ENCODE measurements at regions not wholly inside any gene's neighbourhood (a gene's known extent, or its start where the extent isn't known, plus 50 kb on each side); places are given as distances from the start of the nearest gene placed in this dataset.

- no peak overlapping the region for H2AFZ ChIP-seq (ENCODE audit: low read depth, low read length)
- no peak overlapping the region for H3K27ac ChIP-seq (ENCODE audit: extremely low read depth, low read depth, low read length)
- H3K9me1 ChIP-seq (ENCODE audit: control insufficient read depth, insufficient read depth, low read length) = no peaks in the 10 kb centered on the region
- ATAC-seq (no peak), DNase-seq (ENCODE audit: extremely low read depth in 1 of 4, low spot score in 3 of 4) (peak in 1 of 4 experiments; percentile 28), FAIRE-seq (peak; percentile 56)
- H3K4me1 ChIP-seq (replicated peaks in 1 of 2; ENCODE audit: control insufficient read depth in 2 of 2, insufficient read depth in 2 of 2, low read length in 2 of 2) = peaks cover 3 to 11% of the 10 kb centered on the region in 2 experiments; a peak in 4 of 5 replicates
- intact Hi-C loops (cut with micrococcal nuclease) (no loop called here), in situ Hi-C loops (cut with MboI) (no loop called here)
- H3K4me3 ChIP-seq = no peak overlapping the region
- WGBS (ENCODE audit: insufficient coverage, low coverage, missing lambda C conversion rate) = 6% methylated on average over 5 of the region's 5 CpGs
- no peak overlapping the region for H3K4me2 ChIP-seq (ENCODE audit: insufficient read depth, low read length)
- H3K9ac ChIP-seq (ENCODE audit: insufficient read depth in 1 of 2, low read depth in 2 of 2, low read length in 2 of 2) = no peak overlapping the region; a peak in 1 of 4 replicates
- H3K36me3 ChIP-seq (ENCODE audit: control insufficient read depth, insufficient read depth, low read length) = no peaks in the 10 kb centered on the region
- POLR2A ChIA-PET = interaction anchor here (0.6 to 1.6 kb wide), 4 partner anchors 10 to 359 kb away, joined by 3 to 4 read pairs (median 4); no protein-coding TSS in a partner anchor
- no peaks in the 10 kb centered on the region for H3K9me3 ChIP-seq (replicated peaks; ENCODE audit: control insufficient read depth, insufficient read depth, low read depth, low read length)
- CTCF ChIA-PET (ENCODE audit: low intra/inter-chr PET ratio) = no interaction called here
- no peaks in the 10 kb centered on the region for H3K79me2 ChIP-seq (ENCODE audit: control insufficient read depth, insufficient read depth, low read length)
- no TSS peak for BruUV-seq (replicated peaks)
- H3K27me3 ChIP-seq (ENCODE audit: control insufficient read depth in 2 of 2, insufficient read depth in 2 of 2, low read length in 2 of 2) = peaks cover 42 to 58% of the 10 kb centered on the region in 2 experiments
- H4K20me1 ChIP-seq (replicated peaks; ENCODE audit: control insufficient read depth, insufficient read depth, low read length) = no peaks in the 10 kb centered on the region; the same call in 1 of the 2 replicates
- no peak for TF ChIP-seq ZNF354B (CRISPR knock-in tag; IDR thresholded peaks at IDR 0.05)
- TF ChIP-seq TBL1XR1 (IDR thresholded peaks at IDR 0.05; ENCODE audit: low read length in 2 of 2) = 0 out of 4 replicates have a peak, but pooled peaks of 1 of the 2 experiments have one; percentile 22
- no peak for TF ChIP-seq PML (IDR thresholded peaks at IDR 0.05; ENCODE audit: low read length)
- TF ChIP-seq POLR2A (conservative IDR thresholded peaks at IDR 0.05) = no peak
- no peak for TF ChIP-seq HNRNPLL (IDR thresholded peaks at IDR 0.05; ENCODE audit: low read depth, low read length, poor library complexity, severe bottlenecking)
- TF ChIP-seq ZNF324 (CRISPR knock-in tag; IDR thresholded peaks at IDR 0.05) = no peak
- peak; percentile 24; the same call in 1 of the 2 replicates for TF ChIP-seq LEF1 (IDR thresholded peaks at IDR 0.05)
- no peak for TF ChIP-seq KDM5B (IDR thresholded peaks at IDR 0.05; ENCODE audit: insufficient replicate concordance, low read depth, low read length)
- no peak for TF ChIP-seq NRF1 (conservative IDR thresholded peaks at IDR 0.05 in 1 of 2, IDR thresholded peaks at IDR 0.05 in 1 of 2)
- TF ChIP-seq HDAC1 (IDR thresholded peaks at IDR 0.05) = peak in 1 of 2 experiments; percentile 71; a peak in 2 of 4 replicates
- TF ChIP-seq ZNF124 (CRISPR knock-in tag; IDR thresholded peaks at IDR 0.05) = no peak
- TF ChIP-seq ETV5 (CRISPR knock-in tag; IDR thresholded peaks at IDR 0.05; ENCODE audit: low read depth) = no peak
- TF ChIP-seq ZKSCAN8 (CRISPR knock-in tag; IDR thresholded peaks at IDR 0.05) = no peak
- no peak for TF ChIP-seq ZNF224 (CRISPR knock-in tag; IDR thresholded peaks at IDR 0.05)
- peak; percentile 98 for TF ChIP-seq MEIS2 (IDR thresholded peaks at IDR 0.05; ENCODE audit: partially characterized antibody)
- TF ChIP-seq TEAD4 (IDR thresholded peaks at IDR 0.05; ENCODE audit: low read length) = peak; percentile 36; the same call in 1 of the 2 replicates
- no peak for TF ChIP-seq TEAD4 (CRISPR knock-in tag; IDR thresholded peaks at IDR 0.05; ENCODE audit: borderline replicate concordance)
- TF ChIP-seq CCAR2 (IDR thresholded peaks at IDR 0.05; ENCODE audit: low read depth, low read length) = no peak
- TF ChIP-seq RBBP5 (IDR thresholded peaks at IDR 0.05; ENCODE audit: borderline replicate concordance, insufficient read depth, low read length, poor library complexity, severe bottlenecking) = peak; percentile 44
- no peak for TF ChIP-seq ARHGAP35 (IDR thresholded peaks at IDR 0.05; ENCODE audit: partially characterized antibody)
- TF ChIP-seq, protein P1, sequence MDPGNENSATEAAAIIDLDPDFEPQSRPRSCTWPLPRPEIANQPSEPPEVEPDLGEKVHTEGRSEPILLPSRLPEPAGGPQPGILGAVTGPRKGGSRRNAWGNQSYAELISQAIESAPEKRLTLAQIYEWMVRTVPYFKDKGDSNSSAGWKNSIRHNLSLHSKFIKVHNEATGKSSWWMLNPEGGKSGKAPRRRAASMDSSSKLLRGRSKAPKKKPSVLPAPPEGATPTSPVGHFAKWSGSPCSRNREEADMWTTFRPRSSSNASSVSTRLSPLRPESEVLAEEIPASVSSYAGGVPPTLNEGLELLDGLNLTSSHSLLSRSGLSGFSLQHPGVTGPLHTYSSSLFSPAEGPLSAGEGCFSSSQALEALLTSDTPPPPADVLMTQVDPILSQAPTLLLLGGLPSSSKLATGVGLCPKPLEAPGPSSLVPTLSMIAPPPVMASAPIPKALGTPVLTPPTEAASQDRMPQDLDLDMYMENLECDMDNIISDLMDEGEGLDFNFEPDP (CRISPR knock-in tag; IDR thresholded peaks at IDR 0.05) = no peak
- TF ChIP-seq OTX1 (CRISPR knock-in tag; IDR thresholded peaks at IDR 0.05) = no peak
- no peak for TF ChIP-seq CTCF (IDR thresholded peaks at IDR 0.05 in 2 of 3, conservative IDR thresholded peaks at IDR 0.05 in 1 of 3; ENCODE audit: insufficient read depth in 2 of 3, low read depth in 1 of 3, low read length in 3 of 3)
Observed at GRCh38 chr6:4612636-4613171, 163.5 kb upstream of the CDYL start.

Measured in K562 (cell line).